ENCODE measurements at regions not wholly inside any gene's neighbourhood (a gene's known extent, or its start where the extent isn't known, plus 50 kb on each side); places are given as distances from the start of the nearest gene placed in this dataset.

GRCh38 chr4:123898946-123899666 lies 502.5 kb downstream of the SPRY1 start:
- Mint-ChIP-seq H3K36me3 (no peaks in the 10 kb centered on the region), H3K27me3 (no peaks in the 10 kb centered on the region), H3K27ac (no peak overlapping the region), H3K9me3 (peaks cover 0 to 5% (median 0%) of the 10 kb centered on the region in 8 donors), H3K4me3 (no peak overlapping the region), H3K4me1 (no peaks in the 10 kb centered on the region)
- Histone ChIP-seq H3K27me3 (ENCODE audit: insufficient read depth, low read length) (no peaks in the 10 kb centered on the region), H3K27ac (ENCODE audit: low read depth, low read length) (no peak overlapping the region), H3K4me3 (ENCODE audit: low read length in 2 of 2) (no peak overlapping the region), H3K9me3 (ENCODE audit: control insufficient read depth in 1 of 2, low read length in 2 of 2) (no peaks in the 10 kb centered on the region), H3K4me1 (ENCODE audit: insufficient read depth, low read length) (no peaks in the 10 kb centered on the region), H3K36me3 (ENCODE audit: insufficient read depth, low read length) (no peaks in the 10 kb centered on the region)
- no peak for DNase-seq
- ChIA-PET CTCF (ENCODE audit: partially characterized antibody) (no interaction called here), POLR2A (ENCODE audit: partially characterized antibody) (no interaction called here)
- intact Hi-C loops (cut with micrococcal nuclease) = no loop called here

- Histone ChIP-seq H3K4me1 (ENCODE audit: insufficient read depth, low read length) (no peaks in the 10 kb centered on the region), H3K9me3 (ENCODE audit: control insufficient read depth in 1 of 2, low read length in 2 of 2) (no peaks in the 10 kb centered on the region), H3K36me3 (ENCODE audit: insufficient read depth, low read length) (no peaks in the 10 kb centered on the region), H3K27ac (ENCODE audit: low read depth, low read length) (no peak overlapping the region), H3K4me3 (ENCODE audit: low read length in 2 of 2) (no peak overlapping the region), H3K27me3 (ENCODE audit: insufficient read depth, low read length) (no peaks in the 10 kb centered on the region)
- intact Hi-C loops (cut with micrococcal nuclease) = no loop called here
- ChIA-PET CTCF (ENCODE audit: partially characterized antibody) (no interaction called here), POLR2A (ENCODE audit: partially characterized antibody) (no interaction called here)
- Mint-ChIP-seq H3K27ac (no peak overlapping the region), H3K4me3 (no peak overlapping the region), H3K9me3 (peaks cover 0 to 5% (median under 1%) of the 10 kb centered on the region in 8 donors), H3K27me3 (no peaks in the 10 kb centered on the region), H3K4me1 (no peaks in the 10 kb centered on the region), H3K36me3 (no peaks in the 10 kb centered on the region)
- no peak for DNase-seq
These were observed 508.3 kb downstream of the SPRY1 start for GRCh38 chr4:123904882-123905281.

- intact Hi-C loops (cut with micrococcal nuclease) = no loop called here
- Mint-ChIP-seq H3K9me3 (peaks cover 0 to 3% (median 0%) of the 10 kb centered on the region in 8 donors), H3K4me3 (no peak overlapping the region), H3K27me3 (no peaks in the 10 kb centered on the region), H3K4me1 (no peaks in the 10 kb centered on the region), H3K36me3 (no peaks in the 10 kb centered on the region), H3K27ac (no peak overlapping the region)
- DNase-seq = no peak
- Histone ChIP-seq H3K9me3 (ENCODE audit: control insufficient read depth in 1 of 2, low read length in 2 of 2) (no peaks in the 10 kb centered on the region), H3K27me3 (ENCODE audit: insufficient read depth, low read length) (no peaks in the 10 kb centered on the region), H3K4me3 (ENCODE audit: low read length in 2 of 2) (no peak overlapping the region), H3K36me3 (ENCODE audit: insufficient read depth, low read length) (no peaks in the 10 kb centered on the region), H3K4me1 (ENCODE audit: insufficient read depth, low read length) (no peaks in the 10 kb centered on the region), H3K27ac (ENCODE audit: low read depth, low read length) (no peak overlapping the region)
- ChIA-PET POLR2A (ENCODE audit: partially characterized antibody) (no interaction called here), CTCF (ENCODE audit: partially characterized antibody) (no interaction called here)
These were observed 517.0 kb downstream of the SPRY1 start for GRCh38 chr4:123913598-123913997.

GRCh38 chr4:123916821-123917220 lies 520.2 kb downstream of the SPRY1 start:
- Mint-ChIP-seq H3K27me3 (no peaks in the 10 kb centered on the region), H3K36me3 (no peaks in the 10 kb centered on the region), H3K27ac (no peak overlapping the region), H3K4me1 (no peaks in the 10 kb centered on the region), H3K9me3 (peaks cover 0 to 2% (median 0%) of the 10 kb centered on the region in 8 donors), H3K4me3 (no peak overlapping the region)
- Histone ChIP-seq H3K27me3 (ENCODE audit: insufficient read depth, low read length) (no peaks in the 10 kb centered on the region), H3K9me3 (ENCODE audit: control insufficient read depth in 1 of 2, low read length in 2 of 2) (no peaks in the 10 kb centered on the region), H3K27ac (ENCODE audit: low read depth, low read length) (no peak overlapping the region), H3K4me1 (ENCODE audit: insufficient read depth, low read length) (no peaks in the 10 kb centered on the region), H3K4me3 (ENCODE audit: low read length in 2 of 2) (no peak overlapping the region), H3K36me3 (ENCODE audit: insufficient read depth, low read length) (no peaks in the 10 kb centered on the region)
- ChIA-PET POLR2A (ENCODE audit: partially characterized antibody) (no interaction called here), CTCF (ENCODE audit: partially characterized antibody) (no interaction called here)
- intact Hi-C loops (cut with micrococcal nuclease) = no loop called here
- no peak for DNase-seq

GRCh38 chr4:123919576-123920098 lies 523.0 kb downstream of the SPRY1 start:
- H3K27ac ChIP-seq (ENCODE audit: low read depth, low read length) = no peak overlapping the region
- peaks cover 0 to 2% (median 0%) of the 10 kb centered on the region in 8 donors for H3K9me3 Mint-ChIP-seq
- no peaks in the 10 kb centered on the region for H3K27me3 ChIP-seq (ENCODE audit: insufficient read depth, low read length)
- no peaks in the 10 kb centered on the region for H3K27me3 Mint-ChIP-seq
- no peaks in the 10 kb centered on the region for H3K9me3 ChIP-seq (ENCODE audit: control insufficient read depth in 1 of 2, low read length in 2 of 2)
- CTCF ChIA-PET (ENCODE audit: partially characterized antibody) = no interaction called here
- no peaks in the 10 kb centered on the region for H3K36me3 ChIP-seq (ENCODE audit: insufficient read depth, low read length)
- intact Hi-C loops (cut with micrococcal nuclease) = no loop called here
- no peak for DNase-seq
- H3K36me3 Mint-ChIP-seq = no peaks in the 10 kb centered on the region
- no peak overlapping the region for H3K4me3 ChIP-seq (ENCODE audit: low read length in 2 of 2)
- POLR2A ChIA-PET (ENCODE audit: partially characterized antibody) = no interaction called here
- no peak overlapping the region for H3K27ac Mint-ChIP-seq
- no peaks in the 10 kb centered on the region for H3K4me1 ChIP-seq (ENCODE audit: insufficient read depth, low read length)
- no peaks in the 10 kb centered on the region for H3K4me1 Mint-ChIP-seq
- H3K4me3 Mint-ChIP-seq = no peak overlapping the region

GRCh38 chr4:123921339-123921738 lies 524.7 kb downstream of the SPRY1 start:
- POLR2A ChIA-PET (ENCODE audit: partially characterized antibody) = no interaction called here
- Histone ChIP-seq H3K9me3 (ENCODE audit: control insufficient read depth in 1 of 2, low read length in 2 of 2) (no peaks in the 10 kb centered on the region), H3K27me3 (ENCODE audit: insufficient read depth, low read length) (no peaks in the 10 kb centered on the region), H3K36me3 (ENCODE audit: insufficient read depth, low read length) (no peaks in the 10 kb centered on the region), H3K27ac (ENCODE audit: low read depth, low read length) (no peak overlapping the region), H3K4me3 (ENCODE audit: low read length in 2 of 2) (no peak overlapping the region), H3K4me1 (ENCODE audit: insufficient read depth, low read length) (no peaks in the 10 kb centered on the region)
- CTCF ChIA-PET (ENCODE audit: partially characterized antibody) = interaction anchor here (0.5 kb wide), 1 partner anchor 406 kb away, joined by 3 read pairs; no protein-coding TSS in a partner anchor
- Mint-ChIP-seq H3K36me3 (no peaks in the 10 kb centered on the region), H3K9me3 (peaks cover 0 to 4% (median 0%) of the 10 kb centered on the region in 8 donors), H3K27ac (no peak overlapping the region), H3K4me1 (no peaks in the 10 kb centered on the region), H3K27me3 (no peaks in the 10 kb centered on the region), H3K4me3 (no peak overlapping the region)
- intact Hi-C loops (cut with micrococcal nuclease) = no loop called here
- DNase-seq = no peak

- ChIA-PET POLR2A (ENCODE audit: partially characterized antibody) (no interaction called here), CTCF (ENCODE audit: partially characterized antibody) (no interaction called here)
- intact Hi-C loops (cut with micrococcal nuclease) = no loop called here
- Mint-ChIP-seq H3K4me3 (no peak overlapping the region), H3K27me3 (no peaks in the 10 kb centered on the region), H3K36me3 (no peaks in the 10 kb centered on the region), H3K27ac (no peak overlapping the region), H3K9me3 (peaks cover 0 to 6% (median 0%) of the 10 kb centered on the region in 8 donors), H3K4me1 (no peaks in the 10 kb centered on the region)
- Histone ChIP-seq H3K9me3 (ENCODE audit: control insufficient read depth in 1 of 2, low read length in 2 of 2) (no peaks in the 10 kb centered on the region), H3K4me3 (ENCODE audit: low read length in 2 of 2) (no peak overlapping the region), H3K27ac (ENCODE audit: low read depth, low read length) (no peak overlapping the region), H3K4me1 (ENCODE audit: insufficient read depth, low read length) (no peaks in the 10 kb centered on the region), H3K36me3 (ENCODE audit: insufficient read depth, low read length) (no peaks in the 10 kb centered on the region), H3K27me3 (ENCODE audit: insufficient read depth, low read length) (no peaks in the 10 kb centered on the region)
- DNase-seq = no peak
These were observed 526.3 kb downstream of the SPRY1 start for GRCh38 chr4:123922847-123923246.
